ENCODE measurements at regions not wholly inside any gene's neighbourhood (a gene's known extent, or its start where the extent isn't known, plus 50 kb on each side); places are given as distances from the start of the nearest gene placed in this dataset.
"Not testable (repeated sequence)": the region's sequence is repeated elsewhere in the genome, so short reads cannot be mapped to it uniquely, and the experiment has no call there.

DNA sequence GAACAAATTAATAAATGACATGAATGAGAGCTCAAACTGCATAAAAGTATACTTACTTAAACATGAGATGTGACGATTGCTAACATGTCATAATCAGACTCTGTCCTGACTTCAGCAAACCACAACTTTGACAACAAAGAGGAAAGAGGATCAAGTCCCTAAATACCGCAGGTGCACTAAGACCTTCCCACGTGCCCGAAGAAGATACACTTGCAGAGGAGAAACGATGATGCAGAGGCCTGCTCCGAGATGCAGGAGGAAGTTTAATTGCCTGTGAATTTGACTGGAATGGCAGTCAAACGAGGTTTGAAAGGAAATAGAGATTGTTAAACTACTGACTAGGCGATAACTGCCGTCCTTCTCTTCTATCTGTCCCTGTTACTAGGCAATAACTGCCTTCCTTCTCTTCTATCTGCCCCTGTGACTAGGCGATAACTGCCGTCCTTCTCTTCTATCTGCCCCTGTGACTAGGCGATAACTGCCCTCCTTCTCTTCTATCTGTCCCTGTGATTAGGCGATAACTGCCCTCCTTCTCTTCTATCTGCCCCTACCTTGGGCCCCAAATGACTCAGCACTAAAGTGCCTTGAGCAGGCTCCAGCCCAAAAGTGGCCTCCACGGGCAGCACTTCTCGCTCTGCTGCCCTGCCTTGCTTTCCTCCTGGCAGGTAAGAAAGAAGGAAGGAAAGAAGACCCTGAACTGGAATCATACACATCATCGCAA, 2226.0 kb upstream of the DEFB115 start:
- DNase-seq (ENCODE audit: low spot score); ATAC-seq: not testable (repeated sequence)

DNA sequence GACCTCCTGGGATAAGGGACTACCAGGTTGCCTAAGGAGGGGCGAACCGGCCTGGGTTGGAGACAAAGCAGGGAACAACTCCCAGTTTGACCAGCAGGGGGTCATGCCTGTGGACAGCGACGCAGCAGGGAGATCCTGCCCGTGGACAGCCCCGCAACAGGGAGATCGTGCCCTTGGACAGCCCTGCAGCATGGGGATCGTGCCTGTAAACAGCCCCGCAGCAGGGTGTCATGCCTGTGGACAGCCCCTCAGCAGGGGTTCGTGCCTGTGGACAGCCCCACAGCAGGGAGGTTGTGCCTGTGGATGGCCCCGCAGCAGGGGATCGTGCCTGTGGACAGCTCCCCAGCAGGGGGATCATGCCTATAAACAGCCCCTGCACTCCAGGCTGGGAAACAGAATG, 2213.2 kb upstream of the DEFB115 start:
- not testable (repeated sequence) for ATAC-seq; DNase-seq (ENCODE audit: low spot score)

DNA sequence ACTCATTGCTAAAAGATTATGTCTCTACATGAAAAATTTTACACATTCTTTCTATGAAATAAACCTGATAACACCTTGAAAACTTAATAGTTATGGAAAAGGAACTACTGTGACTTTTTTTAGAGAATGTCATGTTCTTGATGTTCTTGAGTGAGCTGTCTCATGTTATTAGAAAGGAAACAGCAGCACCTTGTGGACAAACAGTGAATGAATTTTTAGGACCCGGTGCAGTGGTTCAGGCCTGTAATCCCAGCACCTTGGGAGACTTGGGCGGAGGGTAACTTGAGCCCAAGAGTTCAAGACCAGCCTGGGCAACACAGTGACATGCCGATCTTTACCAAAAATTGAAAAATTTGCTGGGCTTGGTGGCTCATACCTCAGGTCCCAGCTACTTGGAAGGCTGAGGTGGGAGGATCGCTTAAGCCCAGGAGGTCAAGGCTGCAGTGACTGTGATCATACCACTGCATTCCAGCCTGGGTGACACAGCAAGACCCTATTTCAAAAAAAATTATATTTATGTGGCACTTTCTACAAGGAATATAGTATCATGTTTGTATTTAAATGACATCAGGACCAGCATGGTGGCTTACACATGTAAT, 2207.4 kb upstream of the DEFB115 start:
- not testable (repeated sequence) for DNase-seq (ENCODE audit: low spot score); ATAC-seq

DNA sequence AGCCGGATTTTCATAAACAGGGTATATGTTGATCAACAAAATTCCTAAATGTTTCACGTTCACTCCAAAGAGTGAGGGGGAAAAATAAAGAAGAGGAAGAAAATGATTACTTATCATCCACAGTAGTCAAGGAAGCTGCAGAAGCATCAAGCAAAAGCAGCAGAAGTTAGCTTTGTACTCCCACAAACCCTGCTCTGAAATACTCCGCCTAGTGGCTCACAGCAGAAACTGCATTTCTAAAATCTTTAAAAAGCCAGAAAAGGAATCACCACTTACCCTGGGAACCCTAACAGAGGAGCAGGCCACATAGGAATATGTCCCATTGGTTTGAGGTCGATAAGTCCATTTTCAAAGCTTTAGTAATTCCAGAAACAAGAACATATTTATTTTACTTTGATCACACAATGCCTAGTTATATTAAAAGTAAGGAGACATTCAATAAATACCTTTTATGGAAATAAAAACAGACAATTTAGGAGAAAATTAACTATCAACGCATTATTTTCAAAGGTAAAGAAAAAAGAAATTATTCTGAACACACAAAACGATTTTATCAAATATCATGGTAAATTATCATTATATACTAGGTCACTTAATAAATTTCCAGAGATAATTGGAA, 2199.5 kb upstream of the DEFB115 start:
- DNase-seq (ENCODE audit: low spot score) = not testable (repeated sequence)

DNA sequence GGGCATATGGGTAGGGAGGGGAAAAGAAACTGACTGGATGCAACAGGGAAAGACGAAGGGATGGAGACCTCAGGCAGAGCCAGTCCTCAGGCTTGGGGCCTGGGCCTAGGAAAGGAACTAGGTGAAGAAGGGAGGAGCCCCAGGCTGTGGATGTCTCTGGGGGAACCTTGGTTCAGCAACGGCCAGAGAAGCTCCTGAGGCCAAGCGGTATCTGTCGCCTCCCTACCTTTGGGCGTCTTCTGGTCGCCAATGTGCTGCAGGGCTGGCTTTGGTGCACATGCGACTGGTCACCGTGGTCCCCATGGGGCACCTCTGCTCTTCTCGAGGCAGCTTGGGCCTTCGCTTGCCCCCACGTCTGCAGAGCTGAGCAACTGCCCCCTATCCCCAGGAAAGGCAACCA, 2195.0 kb upstream of the DEFB115 start:
- DNase-seq (ENCODE audit: low spot score); ATAC-seq: not testable (repeated sequence)

More for the DNA sequence above, 2199.5 kb upstream of the DEFB115 start:
- not testable (repeated sequence) for ATAC-seq

DNA sequence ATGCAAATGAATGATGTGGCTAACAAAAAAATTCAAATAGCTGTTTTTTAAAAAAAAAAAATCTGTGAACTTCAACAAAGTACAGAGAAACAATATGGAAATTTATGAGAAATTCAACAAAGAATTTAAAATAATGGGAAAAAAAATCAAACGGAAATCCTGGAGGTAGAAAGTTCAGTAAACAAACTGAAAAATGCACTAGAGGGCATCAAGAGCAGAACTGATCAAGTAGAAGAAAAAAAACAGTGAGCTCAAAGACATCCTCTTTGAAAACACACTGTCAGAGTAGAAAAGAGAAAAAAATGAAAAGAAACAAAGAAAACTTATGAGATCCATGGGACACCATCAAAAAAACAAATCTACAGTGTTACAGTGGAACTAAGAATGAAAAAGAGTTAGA, 2191.1 kb upstream of the DEFB115 start:
- ATAC-seq; DNase-seq (ENCODE audit: low spot score): not testable (repeated sequence)

DNA sequence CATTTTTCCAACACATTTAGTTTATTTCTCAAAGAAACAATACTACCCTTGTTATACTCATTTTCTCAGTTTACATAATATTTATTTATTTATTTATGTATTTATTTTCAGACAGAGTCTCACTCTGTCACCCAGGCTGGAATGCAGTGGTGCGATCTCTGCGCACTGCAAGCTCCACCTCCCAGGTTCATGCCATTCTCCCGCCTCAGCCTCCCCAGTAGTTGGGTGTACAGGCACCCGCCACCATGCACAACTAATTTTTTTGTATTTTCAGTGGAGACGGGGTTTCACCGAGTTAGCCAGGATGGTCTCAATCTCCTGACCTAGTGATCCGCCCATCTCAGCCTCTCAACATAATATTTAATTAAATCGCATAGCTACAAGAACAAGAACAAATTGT, 2183.8 kb upstream of the DEFB115 start:
- not testable (repeated sequence) for DNase-seq (ENCODE audit: low spot score); ATAC-seq

DNA sequence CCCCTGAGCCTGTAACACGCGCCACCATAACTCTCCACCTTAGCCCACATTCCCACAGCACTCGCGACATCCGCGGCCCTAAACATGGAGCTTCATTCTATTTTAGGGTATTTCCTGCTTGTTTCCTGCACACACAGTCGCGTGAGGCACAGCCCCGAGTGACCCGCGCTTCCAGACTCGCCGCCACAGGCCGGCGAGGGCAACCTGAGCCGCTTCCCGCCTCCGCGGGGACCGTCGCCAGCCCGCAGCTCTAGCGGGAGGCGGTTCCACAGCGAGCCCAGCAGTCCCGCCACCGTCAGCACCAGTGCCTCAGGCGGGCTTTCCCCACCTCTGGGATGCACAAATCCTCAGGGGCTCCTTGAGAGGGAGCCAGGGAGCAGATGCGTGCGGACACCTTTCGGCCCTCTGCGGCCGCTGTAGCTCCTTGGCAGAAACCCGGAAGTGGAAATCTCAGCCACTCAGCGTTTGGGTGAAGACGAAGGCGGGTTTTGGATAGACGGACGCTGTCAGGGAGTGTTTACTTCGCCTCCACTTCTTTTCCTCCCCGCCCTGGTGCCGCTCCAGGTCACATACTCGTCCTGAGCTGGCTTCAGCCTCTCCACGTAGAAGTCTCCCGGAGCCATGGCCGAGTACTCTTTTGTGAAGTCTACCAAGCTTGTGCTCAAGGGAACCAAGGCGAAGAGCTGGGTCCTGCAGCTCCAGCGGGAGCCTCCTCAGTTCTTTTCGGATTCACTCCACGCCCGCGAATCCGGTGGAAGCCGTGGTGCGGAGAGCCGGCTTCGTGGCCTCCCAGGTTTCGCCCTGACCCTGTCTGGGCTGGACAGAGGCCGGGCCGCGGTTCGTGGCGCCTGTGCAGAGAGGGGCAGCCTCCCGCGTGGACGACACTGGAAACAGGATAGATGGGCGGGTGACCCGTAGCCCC, 2177.4 kb upstream of the DEFB115 start:
- peak; percentile 75 for DNase-seq (ENCODE audit: low spot score)

DNA sequence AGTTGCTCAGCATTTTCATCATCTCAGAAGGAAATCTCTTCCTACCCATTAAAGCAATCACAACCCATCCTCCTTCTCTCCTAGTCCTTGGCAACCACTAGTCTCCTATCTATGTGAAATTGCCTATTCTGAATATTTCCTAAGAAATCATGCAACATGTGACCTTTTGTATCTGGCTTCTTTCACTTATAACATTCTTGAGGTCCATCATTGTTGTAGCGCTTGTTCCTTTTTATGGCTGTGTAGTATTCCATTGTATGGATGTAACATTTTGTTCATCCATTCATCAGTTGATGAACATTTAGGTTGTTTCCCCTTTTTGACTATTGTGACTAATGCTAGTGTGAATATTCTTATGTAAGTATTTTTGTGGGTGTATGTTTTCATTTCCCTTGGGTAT, 2175.8 kb upstream of the DEFB115 start:
- not testable (repeated sequence) for DNase-seq (ENCODE audit: low spot score); ATAC-seq

More for the DNA sequence above, 2177.4 kb upstream of the DEFB115 start:
- ATAC-seq = peak; percentile 72

DNA sequence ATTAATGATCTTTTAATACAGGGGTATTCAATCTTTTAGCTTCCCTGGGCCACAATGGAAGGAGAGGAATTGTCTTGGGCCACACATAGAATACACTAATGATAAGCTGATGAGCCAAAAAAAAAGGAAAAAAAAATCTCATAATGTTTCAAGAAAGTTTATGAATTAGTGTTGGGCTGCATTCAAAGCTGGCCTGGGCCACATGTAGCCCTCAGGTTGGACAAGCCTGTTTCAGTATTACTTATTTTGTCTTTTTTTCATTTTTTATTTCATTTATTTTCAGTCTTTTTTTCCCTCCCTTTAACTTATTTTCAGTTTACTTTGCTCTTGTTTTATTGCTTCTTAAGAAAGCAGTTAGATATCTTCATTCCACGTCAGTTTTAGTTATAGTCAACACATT, 2171.8 kb upstream of the DEFB115 start:
- DNase-seq (ENCODE audit: low spot score) = no peak

DNA sequence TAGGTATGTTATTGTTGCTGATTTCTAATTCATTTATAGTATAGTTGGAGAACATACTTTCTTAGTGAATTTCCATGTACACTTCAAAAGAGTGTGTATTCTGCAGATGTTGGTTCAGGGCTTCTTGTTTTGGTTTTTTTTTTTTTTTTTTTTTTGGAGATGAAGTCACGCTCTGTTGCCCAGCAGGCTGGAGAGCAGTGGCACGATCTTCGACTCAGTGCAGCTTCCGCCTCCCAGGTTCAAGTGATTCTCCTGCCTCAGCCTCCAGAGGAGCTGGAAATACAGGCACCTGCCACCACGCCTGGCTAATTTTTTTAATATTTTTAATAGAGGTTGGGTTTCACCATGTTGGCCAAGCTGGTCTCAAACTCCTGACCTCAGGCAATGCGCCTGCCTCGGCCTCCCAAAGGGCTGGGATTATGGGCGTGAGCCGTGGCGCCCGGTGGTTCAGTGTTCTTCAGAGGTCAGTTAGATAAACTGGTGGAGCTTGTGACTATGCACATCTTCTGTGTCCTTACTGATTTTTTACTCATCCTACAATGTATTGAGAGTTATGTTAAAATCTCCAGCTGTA, 2171.2 kb upstream of the DEFB115 start:
- not testable (repeated sequence) for ATAC-seq; DNase-seq (ENCODE audit: low spot score)

More for the DNA sequence above, 2171.8 kb upstream of the DEFB115 start:
- no peak for ATAC-seq

DNA sequence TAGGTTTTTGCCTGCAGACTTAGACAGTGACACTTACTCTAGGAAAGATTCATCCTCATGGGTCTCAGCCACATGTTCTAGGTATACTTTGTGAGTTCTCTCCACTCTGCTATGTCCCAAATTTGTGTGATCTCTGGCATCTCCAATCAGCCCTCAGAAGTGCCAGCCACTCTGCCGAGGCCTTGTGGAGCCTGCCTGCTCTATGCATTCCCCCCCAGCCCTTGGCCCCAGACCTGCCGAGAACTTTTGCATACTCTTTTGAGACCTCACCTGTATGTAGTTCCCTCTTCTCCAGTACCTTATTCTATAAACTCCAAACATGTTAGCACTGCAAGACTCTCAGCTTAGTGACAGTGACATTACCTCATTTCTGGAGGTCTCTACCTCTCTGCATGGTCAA, 2170.5 kb upstream of the DEFB115 start:
- ATAC-seq = no peak
- DNase-seq (ENCODE audit: low spot score) = no peak

DNA sequence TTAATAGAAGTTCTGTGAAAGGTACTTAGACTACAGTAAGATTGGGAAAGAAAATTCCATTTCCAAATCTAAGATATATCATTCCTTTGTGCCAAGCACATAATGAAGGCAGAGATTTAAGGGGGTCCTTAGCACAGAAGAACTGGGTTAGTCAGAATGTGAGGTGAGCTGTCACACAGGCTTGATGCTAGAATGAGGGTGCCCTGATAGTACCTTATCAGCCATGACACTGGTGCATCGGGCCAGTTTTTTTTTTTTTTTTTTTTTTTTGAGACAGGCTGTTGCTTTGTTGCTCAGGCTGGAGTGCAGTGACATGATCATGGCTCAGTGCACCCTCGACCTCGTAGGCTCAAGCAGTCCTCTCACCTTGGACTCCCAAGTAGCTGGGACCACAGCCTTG, 2169.6 kb upstream of the DEFB115 start:
- ATAC-seq; DNase-seq (ENCODE audit: low spot score): not testable (repeated sequence)

DNA sequence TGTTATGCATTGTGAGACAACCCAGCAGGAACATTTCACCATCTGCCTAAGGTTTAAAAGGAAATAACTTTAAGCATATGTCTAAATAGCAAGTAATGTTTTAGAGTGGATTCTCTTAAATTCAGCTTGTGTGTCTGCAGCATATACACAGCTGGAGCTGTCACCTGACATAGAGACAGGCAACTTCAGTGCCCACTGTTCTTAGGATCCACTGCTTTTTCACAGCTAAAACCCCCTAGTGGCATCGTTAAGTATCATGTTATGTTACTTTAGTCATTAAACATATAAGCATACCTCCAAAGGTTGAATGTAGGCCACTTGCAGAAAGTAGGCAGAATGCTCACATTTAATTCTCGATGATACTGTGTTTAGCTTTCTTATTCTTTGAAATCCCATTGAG, 2169.0 kb upstream of the DEFB115 start:
- DNase-seq (ENCODE audit: low spot score); ATAC-seq: not testable (repeated sequence)

DNA sequence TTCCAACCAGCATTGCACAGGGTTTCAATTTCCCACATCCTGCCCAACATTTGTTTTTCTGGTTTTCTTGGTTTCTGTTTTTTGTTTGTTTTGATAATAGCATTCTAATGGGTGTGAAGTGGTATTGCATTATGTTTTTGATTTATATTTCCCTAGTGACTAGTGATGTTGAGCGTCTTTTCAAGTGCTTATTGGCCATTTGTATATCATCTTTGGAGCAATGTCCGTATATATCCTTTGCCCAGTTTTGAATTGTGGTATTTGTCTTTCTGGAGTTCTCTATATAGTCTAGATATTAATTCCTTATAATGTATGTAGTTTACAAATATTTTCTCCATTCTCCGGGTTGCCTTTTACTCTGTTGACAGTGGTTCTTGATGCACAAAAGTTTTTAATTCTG, 2168.1 kb upstream of the DEFB115 start:
- DNase-seq (ENCODE audit: low spot score); ATAC-seq: not testable (repeated sequence)

DNA sequence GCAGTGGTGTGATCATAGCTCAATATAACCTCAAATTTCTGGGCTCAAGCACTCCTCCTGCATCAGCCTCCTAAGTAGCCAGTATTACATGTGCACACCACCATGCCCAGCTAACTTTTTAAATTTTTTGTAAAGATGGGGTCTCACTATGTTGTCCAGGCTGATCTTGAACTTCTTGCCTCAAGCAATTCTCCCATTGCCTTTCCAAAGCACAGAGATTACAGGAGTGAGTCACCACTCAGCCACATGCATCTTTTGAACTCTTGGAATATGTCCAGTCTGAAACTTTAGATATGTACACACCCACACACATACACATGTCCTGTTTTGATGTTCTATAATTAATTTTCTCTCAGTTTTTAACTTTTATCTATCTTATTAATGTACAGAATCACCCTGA, 2163.5 kb upstream of the DEFB115 start:
- not testable (repeated sequence) for ATAC-seq

DNA sequence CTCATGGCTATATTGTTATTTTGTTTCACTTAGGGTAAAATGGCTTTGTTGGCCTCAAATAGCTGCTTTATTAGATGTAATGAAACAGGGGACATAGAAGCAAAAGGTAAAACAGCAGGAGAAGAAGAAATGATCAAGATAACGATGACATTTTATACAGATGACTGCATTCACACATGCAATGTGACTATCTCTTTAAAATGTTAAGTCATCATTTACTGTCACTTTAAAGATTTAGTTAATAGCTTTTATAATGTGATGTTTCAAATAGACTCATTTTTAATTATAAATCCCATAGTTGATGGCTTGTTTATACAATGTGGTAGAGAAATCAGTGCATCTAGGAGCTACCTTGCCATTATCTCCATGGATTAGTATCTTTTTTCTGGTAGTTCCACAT, 2160.8 kb upstream of the DEFB115 start:
- DNase-seq (ENCODE audit: low spot score); ATAC-seq: not testable (repeated sequence)

More for the DNA sequence above, 2163.5 kb upstream of the DEFB115 start:
- DNase-seq (ENCODE audit: low spot score) = not testable (repeated sequence)

DNA sequence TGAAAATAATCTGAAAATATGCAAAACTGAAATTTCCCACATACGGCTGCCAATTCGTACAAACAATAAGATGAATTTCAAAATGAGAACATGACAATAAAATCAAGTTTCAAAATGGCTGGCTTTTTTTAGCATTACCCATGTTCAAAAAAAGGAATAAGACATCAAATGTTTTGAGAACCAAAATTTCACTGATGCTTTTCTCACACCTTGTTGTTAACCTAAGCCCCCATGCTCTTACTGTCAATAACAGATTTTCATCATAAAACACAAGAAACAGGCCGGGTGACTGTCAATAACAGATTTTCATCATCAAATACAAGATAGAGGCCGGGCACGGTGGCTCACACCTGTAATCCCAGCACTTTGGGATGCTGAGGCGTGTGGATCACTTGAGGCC, 2149.6 kb upstream of the DEFB115 start:
- not testable (repeated sequence) for DNase-seq (ENCODE audit: low spot score); ATAC-seq

DNA sequence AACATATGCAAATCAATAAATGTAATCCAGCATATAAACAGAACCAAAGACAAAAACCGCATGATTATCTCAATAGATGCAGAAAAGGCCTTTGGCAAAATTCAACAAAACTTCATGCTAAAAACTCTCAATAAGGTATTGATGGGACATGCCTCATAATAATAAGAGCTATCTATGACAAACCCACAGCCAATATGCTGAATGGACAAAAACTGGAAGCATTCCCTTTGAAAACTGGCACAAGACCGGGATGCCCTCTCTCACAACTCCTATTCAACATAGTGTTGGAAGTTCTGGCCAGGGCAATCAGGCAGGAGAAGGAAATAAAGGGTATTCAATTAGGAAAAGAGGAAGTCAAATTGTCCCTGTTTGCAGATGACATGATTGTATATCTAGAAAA, 2148.1 kb upstream of the DEFB115 start:
- DNase-seq (ENCODE audit: low spot score); ATAC-seq: not testable (repeated sequence)

DNA sequence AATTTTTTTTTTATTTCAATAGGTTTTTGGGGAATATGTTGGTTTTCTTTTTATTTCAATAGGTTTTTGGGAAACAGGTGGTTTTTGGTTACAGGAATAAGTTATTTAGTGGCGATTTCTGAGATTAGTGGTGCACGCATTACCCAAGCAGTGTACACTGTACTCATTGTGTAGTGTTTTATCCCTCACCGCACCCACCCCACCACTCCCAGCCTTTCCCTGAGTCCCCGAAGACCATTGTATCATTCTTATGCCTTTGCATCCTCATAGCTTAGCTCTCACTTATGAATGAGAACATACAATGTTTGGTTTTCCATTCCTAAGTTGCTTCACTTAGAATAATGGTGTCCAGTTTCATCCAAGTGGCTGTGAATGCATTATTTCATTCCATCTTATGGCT, 2142.4 kb upstream of the DEFB115 start:
- ATAC-seq; DNase-seq (ENCODE audit: low spot score): not testable (repeated sequence)

Data from left lobe of liver (tissue), 2 donors.